PC-3 (cell line): ENCODE measurements at regions not wholly inside any gene's neighbourhood (a gene's known extent, or its start where the extent isn't known, plus 50 kb on each side); places are given as distances from the start of the nearest gene placed in this dataset.

ENCODE experiments used
- ATAC-seq: fragments of 200-7000 bp; cut with Tn5 transposase; 2 replicates; pipeline ENCODE4 v1.9.1; 2020; ENCODE audit warnings: mild to moderate bottlenecking, moderate library complexity
- BruUV-seq: library from RNA; stranded (reverse); fragments of 400-500 nt; replicated peaks from 2 replicates; lab custom pipeline; 2021; lab: Mats Ljungman, UMichigan
- CTCF ChIA-PET: fragments of 300-600 bp; sonication (Branson Sonifier 250); formaldehyde crosslinking; loops from one replicate; lab custom pipeline; 2022; ENCODE audit warnings: antibody characterized with exemption; lab: Charles Lee
- POLR2A ChIA-PET: fragments of 300-600 bp; sonication (Branson Sonifier 250); formaldehyde crosslinking; loops from one replicate; lab custom pipeline; 2022; ENCODE audit warnings: antibody characterized with exemption; ENCODE audit not compliant: unreplicated experiment; lab: Charles Lee
- DNase-seq: peaks from one replicate; pipeline ENCODE4 v3.0.0-alpha.2; 2015
- H2AFZ ChIP-seq: fragments of 300-600 bp; sonication (generic); 2 replicates; pipeline ENCODE4 v1.6.0; 2016; ENCODE audit warnings: antibody characterized with exemption, low read length
- H3F3A ChIP-seq: fragments of 300-600 bp; sonication (generic); one replicate; pipeline ENCODE4 v1.6.0; 2017; ENCODE audit warnings: antibody characterized with exemption, low read length, control low read depth, mild to moderate bottlenecking; ENCODE audit not compliant: unreplicated experiment
- H3K27ac ChIP-seq: fragments of 300-600 bp; sonication (generic); 2 replicates; pipeline ENCODE4 v1.5.1; 2016; ENCODE audit warnings: mild to moderate bottlenecking, low read length
- H3K27me3 ChIP-seq: fragments of 300-600 bp; sonication (generic); 2 replicates; pipeline ENCODE4 v1.6.1; 2016; ENCODE audit warnings: low read length, mixed read lengths
- H3K36me3 ChIP-seq: fragments of 300-600 bp; sonication (generic); 2 replicates; pipeline ENCODE4 v1.6.1; 2016; ENCODE audit warnings: low read depth, mixed run types, low read length, mixed read lengths
- H3K4me1 ChIP-seq: fragments of 300-600 bp; sonication (generic); 2 replicates; pipeline ENCODE4 v1.5.1; 2016; ENCODE audit warnings: low read length; ENCODE audit not compliant: insufficient read depth
- H3K4me2 ChIP-seq: fragments of 300-600 bp; sonication (generic); 2 replicates; pipeline ENCODE4 v1.6.0; 2016; ENCODE audit warnings: low read length
- H3K4me3 ChIP-seq: fragments of 300-600 bp; sonication (generic); 2 replicates; pipeline ENCODE4 v1.5.1; 2016; ENCODE audit warnings: mild to moderate bottlenecking, low read length, mixed read lengths
- H3K79me2 ChIP-seq: fragments of 300-600 bp; sonication (generic); 2 replicates; pipeline ENCODE4 v1.6.1; 2017; ENCODE audit warnings: low read length, mixed read lengths
- H3K9ac ChIP-seq: fragments of 300-600 bp; sonication (generic); 2 replicates; pipeline ENCODE4 v1.6.0; 2016; ENCODE audit warnings: mild to moderate bottlenecking, low read length
- H3K9me2 ChIP-seq: fragments of 300-600 bp; sonication (generic); replicated peaks from 2 replicates; pipeline ENCODE4 v1.6.1; 2016; ENCODE audit warnings: mixed run types, low read length, mixed read lengths
- H3K9me3 ChIP-seq: fragments of 300-600 bp; sonication (generic); 2 replicates; pipeline ENCODE4 v1.6.1; 2016; ENCODE audit warnings: low read length, mixed read lengths
- H4K20me1 ChIP-seq: fragments of 300-600 bp; sonication (generic); 2 replicates; pipeline ENCODE4 v1.6.1; 2016; ENCODE audit warnings: low read length, mixed read lengths
- EZH2 ChIP-seq: fragments of 300-600 bp; sonication (generic); IDR thresholded peaks from one replicate; pipeline ENCODE4 v1.6.1; 2017; ENCODE audit warnings: antibody characterized with exemption, mild to moderate bottlenecking, low read length; ENCODE audit not compliant: unreplicated experiment
- EZH2phosphoT487 ChIP-seq: fragments of 300-600 bp; sonication (generic); IDR thresholded peaks from 2 replicates; pipeline ENCODE4 v1.6.1; 2018; ENCODE audit warnings: mild to moderate bottlenecking, antibody characterized with exemption, low read length, borderline replicate concordance
- intact Hi-C: fragments of 100-400 bp; cut with micrococcal nuclease; formaldehyde crosslinking; loops from 2 replicates; pipeline ENCODE4 v1.9.0; 2023
- TF ChIP-seq, protein P1 (sequence below): fragments of 300-600 bp; sonication (generic); conservative IDR thresholded peaks from 2 replicates; pipeline ENCODE4 v1.5.1; 2017; ENCODE audit warnings: antibody characterized with exemption, low read depth, mild to moderate bottlenecking, low read length

DNA sequence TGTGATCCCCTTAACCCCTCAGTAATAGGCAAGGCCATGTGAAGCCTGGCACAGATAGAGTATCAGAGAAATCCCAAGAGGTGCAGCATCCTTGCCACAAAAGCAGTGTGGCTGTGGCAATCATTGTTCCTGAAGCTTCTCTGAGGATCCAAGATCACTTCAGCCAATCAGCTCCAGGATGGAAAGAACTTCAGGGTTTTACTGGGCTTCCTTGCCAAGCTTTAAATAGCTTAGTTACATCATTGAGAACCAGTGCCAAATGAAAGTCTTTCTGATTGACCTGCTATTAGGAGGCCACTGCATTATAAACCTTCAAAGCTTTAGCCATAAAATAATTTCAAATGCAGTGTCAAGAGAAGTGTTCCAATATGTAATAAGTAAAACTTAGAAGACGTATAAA is 430.6 kb downstream of the PIK3R1 start:
- Histone ChIP-seq H4K20me1 (no peaks in the 10 kb centered on the region), H3K36me3 (no peaks in the 10 kb centered on the region), H3K9ac (no peak overlapping the region), H2AFZ (no peak overlapping the region), H3K79me2 (no peaks in the 10 kb centered on the region), H3K27ac (no peak overlapping the region), H3F3A (no peaks in the 10 kb centered on the region), H3K9me3 (no peaks in the 10 kb centered on the region), H3K4me2 (no peak overlapping the region), H3K27me3 (no peaks in the 10 kb centered on the region), H3K4me3 (no peak overlapping the region), H3K9me2 (no peaks in the 10 kb centered on the region), H3K4me1 (peaks cover 8% of the 10 kb centered on the region; the same call in 1 of the 2 replicates)
- intact Hi-C loops: no loop called here
- DNase-seq (no peak), ATAC-seq (no peak)
- no TSS peak for BruUV-seq
- POLR2A ChIA-PET: no interaction called here
- CTCF ChIA-PET: no interaction called here
- TF ChIP-seq EZH2phosphoT487 (no peak), EZH2 (no peak)
- TF ChIP-seq, protein P1, sequence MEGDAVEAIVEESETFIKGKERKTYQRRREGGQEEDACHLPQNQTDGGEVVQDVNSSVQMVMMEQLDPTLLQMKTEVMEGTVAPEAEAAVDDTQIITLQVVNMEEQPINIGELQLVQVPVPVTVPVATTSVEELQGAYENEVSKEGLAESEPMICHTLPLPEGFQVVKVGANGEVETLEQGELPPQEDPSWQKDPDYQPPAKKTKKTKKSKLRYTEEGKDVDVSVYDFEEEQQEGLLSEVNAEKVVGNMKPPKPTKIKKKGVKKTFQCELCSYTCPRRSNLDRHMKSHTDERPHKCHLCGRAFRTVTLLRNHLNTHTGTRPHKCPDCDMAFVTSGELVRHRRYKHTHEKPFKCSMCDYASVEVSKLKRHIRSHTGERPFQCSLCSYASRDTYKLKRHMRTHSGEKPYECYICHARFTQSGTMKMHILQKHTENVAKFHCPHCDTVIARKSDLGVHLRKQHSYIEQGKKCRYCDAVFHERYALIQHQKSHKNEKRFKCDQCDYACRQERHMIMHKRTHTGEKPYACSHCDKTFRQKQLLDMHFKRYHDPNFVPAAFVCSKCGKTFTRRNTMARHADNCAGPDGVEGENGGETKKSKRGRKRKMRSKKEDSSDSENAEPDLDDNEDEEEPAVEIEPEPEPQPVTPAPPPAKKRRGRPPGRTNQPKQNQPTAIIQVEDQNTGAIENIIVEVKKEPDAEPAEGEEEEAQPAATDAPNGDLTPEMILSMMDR: no peak

DNA sequence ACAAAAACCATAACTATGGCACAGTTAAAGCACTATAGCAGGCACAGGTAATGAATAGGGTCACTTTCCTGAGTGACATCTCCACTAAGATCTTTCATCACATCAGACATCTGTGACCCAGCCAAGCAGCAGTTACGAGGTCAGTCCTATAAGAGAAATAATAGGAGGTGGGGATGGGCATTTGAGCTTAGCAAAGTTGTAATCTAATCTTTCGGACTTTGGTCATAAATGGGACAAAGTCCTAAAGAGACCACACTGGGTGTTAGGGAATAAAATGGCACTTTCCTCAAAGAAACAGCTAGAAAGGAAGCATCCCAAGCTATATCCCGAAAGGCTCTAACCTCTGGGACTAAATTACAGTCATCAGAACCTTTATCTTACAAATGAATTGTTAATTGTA is 432.2 kb downstream of the PIK3R1 start:
- Histone ChIP-seq H3K9ac (no peak overlapping the region), H3K27ac (no peak overlapping the region), H3K36me3 (no peaks in the 10 kb centered on the region), H3K4me2 (no peak overlapping the region), H3K27me3 (no peaks in the 10 kb centered on the region), H3F3A (no peaks in the 10 kb centered on the region), H2AFZ (no peak overlapping the region), H3K4me1 (peaks cover 10% of the 10 kb centered on the region; the same call in 1 of the 2 replicates), H3K4me3 (no peak overlapping the region), H3K9me2 (no peaks in the 10 kb centered on the region), H3K9me3 (no peaks in the 10 kb centered on the region), H4K20me1 (no peaks in the 10 kb centered on the region), H3K79me2 (no peaks in the 10 kb centered on the region)
- intact Hi-C loops: no loop called here
- CTCF ChIA-PET: no interaction called here
- no TSS peak for BruUV-seq
- TF ChIP-seq EZH2 (no peak), EZH2phosphoT487 (no peak)
- TF ChIP-seq, protein P1: no peak
- POLR2A ChIA-PET: no interaction called here
- ATAC-seq (no peak), DNase-seq (no peak)

DNA sequence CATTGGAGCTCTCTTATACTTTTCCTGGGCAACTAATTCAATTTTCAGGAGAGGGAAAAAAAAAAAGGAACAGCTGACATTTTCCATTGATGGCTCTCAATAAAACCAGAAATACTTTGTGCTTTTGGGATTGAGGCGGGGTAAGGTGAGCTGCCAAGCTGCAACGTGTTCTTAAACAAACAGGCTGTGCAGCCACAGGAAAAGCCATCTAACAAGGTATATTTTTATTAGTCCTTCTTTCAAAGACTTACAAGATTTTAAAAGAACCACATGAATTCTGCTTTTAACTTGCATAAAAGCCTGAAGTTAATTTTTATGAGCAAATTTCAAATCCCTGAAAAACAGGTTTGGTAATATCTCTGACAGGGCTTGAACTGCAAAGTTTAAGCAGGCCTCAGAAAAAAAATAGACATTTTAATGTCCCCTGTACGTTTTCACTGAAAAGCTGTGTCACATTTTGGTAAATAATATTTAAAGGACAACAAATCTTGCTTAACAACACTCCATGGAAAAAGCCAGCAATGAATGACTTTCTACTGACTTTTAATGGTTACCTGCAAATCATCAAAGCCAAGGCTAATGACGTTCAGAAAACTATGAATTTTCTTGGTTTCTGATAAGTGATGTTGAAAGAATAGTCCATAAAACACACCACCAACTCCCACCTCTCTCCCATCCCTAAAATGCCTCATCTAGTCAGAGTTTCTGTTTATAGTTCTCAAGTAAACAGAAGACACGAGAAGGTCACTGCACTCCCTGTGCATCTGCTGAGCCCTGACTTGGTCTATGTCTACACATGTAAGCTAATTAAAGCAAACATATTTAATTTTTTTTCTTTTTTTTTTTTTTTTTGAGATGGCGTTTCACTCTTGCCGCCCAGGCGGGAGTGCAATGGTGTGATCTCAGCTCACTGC is 433.6 kb downstream of the PIK3R1 start:
- peak; percentile 18; the same call in 1 of the 2 replicates for ATAC-seq
- H3K27ac ChIP-seq: 0 out of 2 replicates have a peak overlapping the region, but pooled peaks have one; percentile 18
- H4K20me1 ChIP-seq: no peaks in the 10 kb centered on the region
- no peaks in the 10 kb centered on the region for H3K9me3 ChIP-seq
- H3K27me3 ChIP-seq: no peaks in the 10 kb centered on the region
- H3F3A ChIP-seq: no peaks in the 10 kb centered on the region
- ChIA-PET CTCF (interaction anchor here (0.6 kb wide), 1 partner anchor 12 kb away, joined by 3 read pairs; no protein-coding TSS in a partner anchor), POLR2A (interaction anchor here (0.6 kb wide), 1 partner anchor 99 kb away, joined by 16 read pairs; no protein-coding TSS in a partner anchor)
- no peaks in the 10 kb centered on the region for H3K36me3 ChIP-seq
- peaks cover 14% of the 10 kb centered on the region for H3K4me1 ChIP-seq
- intact Hi-C loops: no loop called here
- H3K4me2 ChIP-seq: peak overlapping the region; percentile 28; the same call in 1 of the 2 replicates
- H2AFZ ChIP-seq: no peak overlapping the region
- no peak overlapping the region for H3K9ac ChIP-seq
- no peak overlapping the region for H3K4me3 ChIP-seq
- no TSS peak for BruUV-seq
- peak; percentile 50 for DNase-seq
- H3K9me2 ChIP-seq: no peaks in the 10 kb centered on the region
- no peaks in the 10 kb centered on the region for H3K79me2 ChIP-seq
- no peak for TF ChIP-seq EZH2
- TF ChIP-seq, protein P1: no peak
- no peak for TF ChIP-seq EZH2phosphoT487
